IPS-18c (cell line): ENCODE measurements at regions not wholly inside any gene's neighbourhood (a gene's known extent, or its start where the extent isn't known, plus 50 kb on each side); places are given as distances from the start of the nearest gene placed in this dataset.

ENCODE experiments used
- H3K4me3 ChIP-seq: 2 replicates; pipeline ENCODE4 v1.7.0; 2013; ENCODE audit warnings: low read depth, mild to moderate bottlenecking, low read length, moderate library complexity; ENCODE audit not compliant: insufficient read depth
- H3K9me3 ChIP-seq: one replicate; pipeline ENCODE4 v1.6.1; 2013; ENCODE audit warnings: mild to moderate bottlenecking, low read length, moderate library complexity; ENCODE audit not compliant: control insufficient read depth, insufficient read depth

GRCh38 chrX:38999099-38999498, 197.8 kb downstream of the MID1IP1 start:
- Histone ChIP-seq H3K9me3 (no peaks in the 10 kb centered on the region), H3K4me3 (no peak overlapping the region)

- no peak overlapping the region for H3K4me3 ChIP-seq
- no peaks in the 10 kb centered on the region for H3K9me3 ChIP-seq
Observed at GRCh38 chrX:38999967-39000745, 198.9 kb downstream of the MID1IP1 start.

GRCh38 chrX:39000802-39001201, 199.5 kb downstream of the MID1IP1 start:
- no peaks in the 10 kb centered on the region for H3K9me3 ChIP-seq

GRCh38 chrX:39002466-39002865, 201.2 kb downstream of the MID1IP1 start:
- Histone ChIP-seq H3K9me3 (peaks cover 2% of the 10 kb centered on the region), H3K4me3 (no peak overlapping the region)

More at GRCh38 chrX:39000802-39001201, 199.5 kb downstream of the MID1IP1 start:
- no peak overlapping the region for H3K4me3 ChIP-seq

GRCh38 chrX:39008549-39008948, 207.3 kb downstream of the MID1IP1 start:
- Histone ChIP-seq H3K4me3 (no peak overlapping the region), H3K9me3 (peaks cover 2% of the 10 kb centered on the region)

GRCh38 chrX:39011454-39012221, 210.4 kb downstream of the MID1IP1 start:
- Histone ChIP-seq H3K9me3 (peaks cover 2% of the 10 kb centered on the region), H3K4me3 (no peak overlapping the region)

GRCh38 chrX:39012621-39013111, 211.4 kb downstream of the MID1IP1 start:
- Histone ChIP-seq H3K9me3 (no peaks in the 10 kb centered on the region), H3K4me3 (no peak overlapping the region)

- Histone ChIP-seq H3K4me3 (no peak overlapping the region), H3K9me3 (peaks cover 2% of the 10 kb centered on the region)
Observed at GRCh38 chrX:39016556-39016955, 215.3 kb downstream of the MID1IP1 start.

GRCh38 chrX:39017077-39017476, 215.8 kb downstream of the MID1IP1 start:
- Histone ChIP-seq H3K4me3 (no peak overlapping the region), H3K9me3 (peaks cover 2% of the 10 kb centered on the region)

GRCh38 chrX:39017716-39018115, 216.5 kb downstream of the MID1IP1 start:
- Histone ChIP-seq H3K9me3 (peaks cover 2% of the 10 kb centered on the region), H3K4me3 (no peak overlapping the region)

- Histone ChIP-seq H3K4me3 (no peak overlapping the region), H3K9me3 (peaks cover 2% of the 10 kb centered on the region)
Observed at GRCh38 chrX:39018541-39018940, 217.3 kb downstream of the MID1IP1 start.

- no peak overlapping the region for H3K4me3 ChIP-seq
- peaks cover 2% of the 10 kb centered on the region for H3K9me3 ChIP-seq
Observed at GRCh38 chrX:39019056-39019455, 217.8 kb downstream of the MID1IP1 start.

GRCh38 chrX:39020051-39020669, 218.9 kb downstream of the MID1IP1 start:
- no peak overlapping the region for H3K4me3 ChIP-seq
- H3K9me3 ChIP-seq, result peaks cover 2% of the 10 kb centered on the region

- peaks cover 2% of the 10 kb centered on the region for H3K9me3 ChIP-seq
Observed at GRCh38 chrX:39022106-39022505, 220.8 kb downstream of the MID1IP1 start.

GRCh38 chrX:39029221-39029620, 228.0 kb downstream of the MID1IP1 start:
- no peak overlapping the region for H3K4me3 ChIP-seq
- H3K9me3 ChIP-seq, result peaks cover 5% of the 10 kb centered on the region

More at GRCh38 chrX:39022106-39022505, 220.8 kb downstream of the MID1IP1 start:
- no peak overlapping the region for H3K4me3 ChIP-seq

- no peak overlapping the region for H3K4me3 ChIP-seq
- H3K9me3 ChIP-seq, result peaks cover 5% of the 10 kb centered on the region
Observed at GRCh38 chrX:39030636-39031035, 229.4 kb downstream of the MID1IP1 start.

- no peak overlapping the region for H3K4me3 ChIP-seq
- H3K9me3 ChIP-seq, result no peaks in the 10 kb centered on the region
Observed at GRCh38 chrX:39039890-39040289, 238.6 kb downstream of the MID1IP1 start.
